GM12878 (cell line): ENCODE measurements at regions not wholly inside any gene's neighbourhood (a gene's known extent, or its start where the extent isn't known, plus 50 kb on each side); places are given as distances from the start of the nearest gene placed in this dataset.

ENCODE experiments used
- ATAC-seq: fragments of 200-7000 bp; cut with Tn5 transposase; 3 replicates; pipeline ENCODE4 v1.9.1; 2020; ENCODE audit warnings: mild to moderate bottlenecking, moderate library complexity
- BruUV-seq: library from RNA; stranded (reverse); fragments of 400-500 nt; replicated peaks from 2 replicates; lab custom pipeline; 2021; lab: Mats Ljungman, UMichigan
- CTCF ChIA-PET: fragments of 300-600 bp; sonication (Branson Sonifier 250); formaldehyde crosslinking; extraction: SDS; loops from one replicate; lab custom pipeline; 2021; ENCODE audit warnings: inconsistent platforms; lab: Yijun Ruan, JAX
- POLR2A ChIA-PET: fragments of 350-600 bp; formaldehyde crosslinking; extraction: SDS; loops from one replicate; lab custom pipeline; 2021; ENCODE audit warnings: inconsistent platforms; lab: Charles Lee
- RAD21 ChIA-PET: fragments of 300-600 bp; sonication (Branson Sonifier 250); formaldehyde crosslinking; loops from one replicate; lab custom pipeline; 2023; ENCODE audit warnings: antibody characterized with exemption; ENCODE audit not compliant: unreplicated experiment; lab: Charles Lee
- SMC1A ChIA-PET: fragments of 300-600 bp; sonication (Branson Sonifier 250); formaldehyde crosslinking; loops from one replicate; lab custom pipeline; 2023; ENCODE audit not compliant: unreplicated experiment, uncharacterized antibody; lab: Charles Lee
- DNase-seq: peaks from one replicate; pipeline ENCODE4 v3.0.0-alpha.2; 2011; ENCODE audit warnings: low read depth, low spot score
- FAIRE-seq: peaks from 3 replicates; lab custom pipeline; 2011; peaks lifted over from hg19 to GRCh38; lab: Jason Lieb, UNC
- H2AFZ ChIP-seq: 2 replicates; pipeline ENCODE4 v1.6.0; 2011; ENCODE audit warnings: low read depth, low read length, control low read depth; ENCODE audit not compliant: control insufficient read depth
- H3K27ac ChIP-seq: 2 replicates; pipeline ENCODE4 v1.5.1; 2011; ENCODE audit warnings: control low read depth; ENCODE audit not compliant: control insufficient read depth, insufficient read depth
- H3K27me3 ChIP-seq, 2 experiments: replicated peaks in 1 of 2; 2 replicates each; pipeline versions ENCODE4 v1.6.0 to v1.6.1; 2011; ENCODE audit warnings: low read length in 1 of 2; ENCODE audit not compliant: control insufficient read depth in 2 of 2, insufficient read depth in 2 of 2
- H3K36me3 ChIP-seq, 2 experiments: 2 replicates each; pipeline ENCODE4 v1.5.1; 2011; ENCODE audit warnings: low read length in 1 of 2; ENCODE audit not compliant: control insufficient read depth in 2 of 2, insufficient read depth in 2 of 2
- H3K4me1 ChIP-seq: 2 replicates; pipeline ENCODE4 v1.6.1; 2011; ENCODE audit warnings: mild to moderate bottlenecking, low read length, moderate library complexity, mixed read lengths; ENCODE audit not compliant: control insufficient read depth, insufficient read depth
- H3K4me2 ChIP-seq: 2 replicates; pipeline ENCODE4 v1.6.0; 2011; ENCODE audit warnings: control low read depth; ENCODE audit not compliant: control insufficient read depth, insufficient read depth
- H3K4me3 ChIP-seq: fragments of 200-600 bp; sonication (generic); 2 replicates; pipeline ENCODE4 v1.5.1; 2016
- H3K79me2 ChIP-seq: 2 replicates; pipeline ENCODE4 v1.6.0; 2011; ENCODE audit warnings: low read length; ENCODE audit not compliant: control insufficient read depth, insufficient read depth
- H3K9ac ChIP-seq: 2 replicates; pipeline ENCODE4 v1.8.0; 2011; ENCODE audit warnings: low read length, control low read depth, mixed read lengths; ENCODE audit not compliant: control insufficient read depth, insufficient read depth
- H3K9me3 ChIP-seq: replicated peaks from 3 replicates; pipeline ENCODE4 v1.5.1; 2011; ENCODE audit warnings: mild to moderate bottlenecking, low read length; ENCODE audit not compliant: control insufficient read depth, insufficient read depth
- H4K20me1 ChIP-seq: 2 replicates; pipeline ENCODE4 v1.6.0; 2011; ENCODE audit not compliant: control insufficient read depth, insufficient read depth
- FOS ChIP-seq: IDR thresholded peaks from 3 replicates; pipeline ENCODE4 v1.6.1; 2011; ENCODE audit warnings: borderline replicate concordance; ENCODE audit not compliant: insufficient read length; ENCODE audit errors: extremely low read depth
- GATAD2B ChIP-seq: fragments of 450-650 bp; conservative IDR thresholded peaks from 2 replicates; pipeline ENCODE4 v1.6.1; 2017; ENCODE audit warnings: low read depth, mild to moderate bottlenecking, moderate library complexity
- IKZF1 ChIP-seq: fragments of 450-650 bp; conservative IDR thresholded peaks from 2 replicates; pipeline ENCODE4 v1.6.1; 2017; ENCODE audit warnings: antibody characterized with exemption, mild to moderate bottlenecking
- NFYA ChIP-seq: IDR thresholded peaks from 2 replicates; pipeline ENCODE4 v1.6.1; 2011; ENCODE audit warnings: low read depth, mild to moderate bottlenecking, low read length, improper control_type of control experiment, borderline replicate concordance
- NR2C1 ChIP-seq: fragments of 450-650 bp; IDR thresholded peaks from 2 replicates; pipeline ENCODE4 v1.6.1; 2017; ENCODE audit warnings: antibody characterized with exemption, mild to moderate bottlenecking, moderate library complexity
- NRF1 ChIP-seq: conservative IDR thresholded peaks from 2 replicates; pipeline ENCODE4 v1.6.1; 2011; ENCODE audit warnings: mild to moderate bottlenecking, low read depth, low read length, improper control_type of control experiment
- RCOR1 ChIP-seq: conservative IDR thresholded peaks from 2 replicates; pipeline ENCODE4 v1.6.1; 2012; ENCODE audit warnings: low read depth, low read length, improper control_type of control experiment
- YY1 ChIP-seq: IDR thresholded peaks from 2 replicates; pipeline ENCODE4 v1.6.1; 2011; ENCODE audit warnings: low read depth, mild to moderate bottlenecking, low read length
- WGBS: methylation state at CpG from one replicate; pipeline ENCODE4 v1.1.6; 2016; ENCODE audit warnings: low lambda C conversion rate; ENCODE audit not compliant: insufficient replicate concordance, insufficient coverage; ENCODE audit errors: missing lambda C conversion rate; 5-methylcytosine and 5-hydroxymethylcytosine counted together
- in situ Hi-C: fragments of 300-500 bp; cut with MboI; formaldehyde crosslinking; loops from 9 replicates; pipeline ENCODE4 v1.14.3; 2018; ENCODE audit warnings: mixed read lengths
- intact Hi-C: fragments of 100-400 bp; cut with micrococcal nuclease; formaldehyde crosslinking; loops from one replicate; pipeline ENCODE4 v1.14.2; 2022; ENCODE audit not compliant: unreplicated experiment
- TF ChIP-seq, protein P1 (sequence below): fragments of 450-650 bp; IDR thresholded peaks from 2 replicates; pipeline ENCODE4 v1.6.1; 2018; ENCODE audit warnings: mild to moderate bottlenecking, low read depth, moderate library complexity; ENCODE audit not compliant: partially characterized antibody
- TF ChIP-seq, protein P2 (sequence below): IDR thresholded peaks from 2 replicates; pipeline ENCODE4 v1.6.1; 2011; ENCODE audit warnings: mild to moderate bottlenecking, low read depth, low read length, moderate library complexity; ENCODE audit not compliant: insufficient replicate concordance
- TF ChIP-seq, protein P3 (sequence below): IDR thresholded peaks from 2 replicates; pipeline ENCODE4 v1.6.1; 2012; ENCODE audit warnings: low read depth, low read length, improper control_type of control experiment
- TF ChIP-seq, protein P4 (sequence below): fragments of 450-650 bp; IDR thresholded peaks from 2 replicates; pipeline ENCODE4 v1.6.1; 2017; ENCODE audit warnings: borderline replicate concordance
- TF ChIP-seq, protein P5 (sequence below): fragments of 150-350 bp; IDR thresholded peaks from 2 replicates; pipeline ENCODE4 v1.6.1; 2014; ENCODE audit warnings: mild to moderate bottlenecking, low read depth, low read length
- TF ChIP-seq, protein P6 (sequence below): fragments of 450-650 bp; IDR thresholded peaks from 2 replicates; pipeline ENCODE4 v1.6.1; 2017; ENCODE audit warnings: mild to moderate bottlenecking, moderate library complexity

DNA sequence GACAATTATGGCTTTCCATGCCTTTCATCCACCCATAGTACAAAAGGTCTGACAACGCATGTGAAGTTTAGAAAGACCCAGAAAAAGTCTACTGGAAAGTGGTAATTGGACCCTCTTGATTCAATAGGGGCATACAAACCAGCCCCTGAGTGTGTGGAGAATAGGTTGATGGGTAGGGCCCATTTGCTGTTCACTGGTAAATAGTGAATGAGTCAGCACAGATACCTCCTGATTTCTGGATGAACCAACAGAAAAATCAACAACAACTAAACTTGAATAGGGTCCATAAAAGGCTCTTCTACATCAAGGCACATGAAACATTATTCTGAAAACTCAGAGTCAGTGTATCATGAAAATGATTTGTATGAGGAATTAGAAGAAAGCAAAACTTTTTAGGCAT lies 235.4 kb upstream of the SLC35B3 start:
- CTCF ChIA-PET, result no interaction called here
- WGBS, result 45% methylated on average over 1 of the region's 1 CpG
- no TSS peak for BruUV-seq
- Histone ChIP-seq H3K4me3 (no peak overlapping the region), H3K4me2 (no peak overlapping the region), H3K79me2 (no peaks in the 10 kb centered on the region), H3K36me3 (no peaks in the 10 kb centered on the region), H3K9ac (no peak overlapping the region), H3K27me3 (no peaks in the 10 kb centered on the region), H3K4me1 (no peaks in the 10 kb centered on the region), H2AFZ (no peak overlapping the region), H3K9me3 (no peaks in the 10 kb centered on the region), H4K20me1 (no peaks in the 10 kb centered on the region), H3K27ac (no peak overlapping the region)
- no peak for DNase-seq
- SMC1A ChIA-PET, result no interaction called here
- RAD21 ChIA-PET, result no interaction called here
- in situ Hi-C loops, result no loop called here
- ATAC-seq, result no peak
- intact Hi-C loops, result no loop called here
- FAIRE-seq, result no peak
- POLR2A ChIA-PET, result no interaction called here
- TF ChIP-seq, protein P1, sequence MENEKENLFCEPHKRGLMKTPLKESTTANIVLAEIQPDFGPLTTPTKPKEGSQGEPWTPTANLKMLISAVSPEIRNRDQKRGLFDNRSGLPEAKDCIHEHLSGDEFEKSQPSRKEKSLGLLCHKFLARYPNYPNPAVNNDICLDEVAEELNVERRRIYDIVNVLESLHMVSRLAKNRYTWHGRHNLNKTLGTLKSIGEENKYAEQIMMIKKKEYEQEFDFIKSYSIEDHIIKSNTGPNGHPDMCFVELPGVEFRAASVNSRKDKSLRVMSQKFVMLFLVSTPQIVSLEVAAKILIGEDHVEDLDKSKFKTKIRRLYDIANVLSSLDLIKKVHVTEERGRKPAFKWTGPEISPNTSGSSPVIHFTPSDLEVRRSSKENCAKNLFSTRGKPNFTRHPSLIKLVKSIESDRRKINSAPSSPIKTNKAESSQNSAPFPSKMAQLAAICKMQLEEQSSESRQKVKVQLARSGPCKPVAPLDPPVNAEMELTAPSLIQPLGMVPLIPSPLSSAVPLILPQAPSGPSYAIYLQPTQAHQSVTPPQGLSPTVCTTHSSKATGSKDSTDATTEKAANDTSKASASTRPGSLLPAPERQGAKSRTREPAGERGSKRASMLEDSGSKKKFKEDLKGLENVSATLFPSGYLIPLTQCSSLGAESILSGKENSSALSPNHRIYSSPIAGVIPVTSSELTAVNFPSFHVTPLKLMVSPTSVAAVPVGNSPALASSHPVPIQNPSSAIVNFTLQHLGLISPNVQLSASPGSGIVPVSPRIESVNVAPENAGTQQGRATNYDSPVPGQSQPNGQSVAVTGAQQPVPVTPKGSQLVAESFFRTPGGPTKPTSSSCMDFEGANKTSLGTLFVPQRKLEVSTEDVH, result no peak
- TF ChIP-seq, protein P2, sequence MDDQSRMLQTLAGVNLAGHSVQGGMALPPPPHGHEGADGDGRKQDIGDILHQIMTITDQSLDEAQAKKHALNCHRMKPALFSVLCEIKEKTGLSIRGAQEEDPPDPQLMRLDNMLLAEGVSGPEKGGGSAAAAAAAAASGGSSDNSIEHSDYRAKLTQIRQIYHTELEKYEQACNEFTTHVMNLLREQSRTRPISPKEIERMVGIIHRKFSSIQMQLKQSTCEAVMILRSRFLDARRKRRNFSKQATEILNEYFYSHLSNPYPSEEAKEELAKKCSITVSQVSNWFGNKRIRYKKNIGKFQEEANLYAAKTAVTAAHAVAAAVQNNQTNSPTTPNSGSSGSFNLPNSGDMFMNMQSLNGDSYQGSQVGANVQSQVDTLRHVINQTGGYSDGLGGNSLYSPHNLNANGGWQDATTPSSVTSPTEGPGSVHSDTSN, result no peak
- TF ChIP-seq NFYA (no peak), FOS (no peak), GATAD2B (no peak), YY1 (no peak), IKZF1 (no peak), NRF1 (no peak), NR2C1 (no peak), RCOR1 (no peak)
- TF ChIP-seq, protein P3, sequence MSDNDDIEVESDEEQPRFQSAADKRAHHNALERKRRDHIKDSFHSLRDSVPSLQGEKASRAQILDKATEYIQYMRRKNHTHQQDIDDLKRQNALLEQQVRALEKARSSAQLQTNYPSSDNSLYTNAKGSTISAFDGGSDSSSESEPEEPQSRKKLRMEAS, result no peak
- TF ChIP-seq, protein P4, sequence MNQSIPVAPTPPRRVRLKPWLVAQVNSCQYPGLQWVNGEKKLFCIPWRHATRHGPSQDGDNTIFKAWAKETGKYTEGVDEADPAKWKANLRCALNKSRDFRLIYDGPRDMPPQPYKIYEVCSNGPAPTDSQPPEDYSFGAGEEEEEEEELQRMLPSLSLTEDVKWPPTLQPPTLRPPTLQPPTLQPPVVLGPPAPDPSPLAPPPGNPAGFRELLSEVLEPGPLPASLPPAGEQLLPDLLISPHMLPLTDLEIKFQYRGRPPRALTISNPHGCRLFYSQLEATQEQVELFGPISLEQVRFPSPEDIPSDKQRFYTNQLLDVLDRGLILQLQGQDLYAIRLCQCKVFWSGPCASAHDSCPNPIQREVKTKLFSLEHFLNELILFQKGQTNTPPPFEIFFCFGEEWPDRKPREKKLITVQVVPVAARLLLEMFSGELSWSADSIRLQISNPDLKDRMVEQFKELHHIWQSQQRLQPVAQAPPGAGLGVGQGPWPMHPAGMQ, result no peak
- TF ChIP-seq, protein P5, sequence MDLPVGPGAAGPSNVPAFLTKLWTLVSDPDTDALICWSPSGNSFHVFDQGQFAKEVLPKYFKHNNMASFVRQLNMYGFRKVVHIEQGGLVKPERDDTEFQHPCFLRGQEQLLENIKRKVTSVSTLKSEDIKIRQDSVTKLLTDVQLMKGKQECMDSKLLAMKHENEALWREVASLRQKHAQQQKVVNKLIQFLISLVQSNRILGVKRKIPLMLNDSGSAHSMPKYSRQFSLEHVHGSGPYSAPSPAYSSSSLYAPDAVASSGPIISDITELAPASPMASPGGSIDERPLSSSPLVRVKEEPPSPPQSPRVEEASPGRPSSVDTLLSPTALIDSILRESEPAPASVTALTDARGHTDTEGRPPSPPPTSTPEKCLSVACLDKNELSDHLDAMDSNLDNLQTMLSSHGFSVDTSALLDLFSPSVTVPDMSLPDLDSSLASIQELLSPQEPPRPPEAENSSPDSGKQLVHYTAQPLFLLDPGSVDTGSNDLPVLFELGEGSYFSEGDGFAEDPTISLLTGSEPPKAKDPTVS, result no peak
- TF ChIP-seq, protein P6, sequence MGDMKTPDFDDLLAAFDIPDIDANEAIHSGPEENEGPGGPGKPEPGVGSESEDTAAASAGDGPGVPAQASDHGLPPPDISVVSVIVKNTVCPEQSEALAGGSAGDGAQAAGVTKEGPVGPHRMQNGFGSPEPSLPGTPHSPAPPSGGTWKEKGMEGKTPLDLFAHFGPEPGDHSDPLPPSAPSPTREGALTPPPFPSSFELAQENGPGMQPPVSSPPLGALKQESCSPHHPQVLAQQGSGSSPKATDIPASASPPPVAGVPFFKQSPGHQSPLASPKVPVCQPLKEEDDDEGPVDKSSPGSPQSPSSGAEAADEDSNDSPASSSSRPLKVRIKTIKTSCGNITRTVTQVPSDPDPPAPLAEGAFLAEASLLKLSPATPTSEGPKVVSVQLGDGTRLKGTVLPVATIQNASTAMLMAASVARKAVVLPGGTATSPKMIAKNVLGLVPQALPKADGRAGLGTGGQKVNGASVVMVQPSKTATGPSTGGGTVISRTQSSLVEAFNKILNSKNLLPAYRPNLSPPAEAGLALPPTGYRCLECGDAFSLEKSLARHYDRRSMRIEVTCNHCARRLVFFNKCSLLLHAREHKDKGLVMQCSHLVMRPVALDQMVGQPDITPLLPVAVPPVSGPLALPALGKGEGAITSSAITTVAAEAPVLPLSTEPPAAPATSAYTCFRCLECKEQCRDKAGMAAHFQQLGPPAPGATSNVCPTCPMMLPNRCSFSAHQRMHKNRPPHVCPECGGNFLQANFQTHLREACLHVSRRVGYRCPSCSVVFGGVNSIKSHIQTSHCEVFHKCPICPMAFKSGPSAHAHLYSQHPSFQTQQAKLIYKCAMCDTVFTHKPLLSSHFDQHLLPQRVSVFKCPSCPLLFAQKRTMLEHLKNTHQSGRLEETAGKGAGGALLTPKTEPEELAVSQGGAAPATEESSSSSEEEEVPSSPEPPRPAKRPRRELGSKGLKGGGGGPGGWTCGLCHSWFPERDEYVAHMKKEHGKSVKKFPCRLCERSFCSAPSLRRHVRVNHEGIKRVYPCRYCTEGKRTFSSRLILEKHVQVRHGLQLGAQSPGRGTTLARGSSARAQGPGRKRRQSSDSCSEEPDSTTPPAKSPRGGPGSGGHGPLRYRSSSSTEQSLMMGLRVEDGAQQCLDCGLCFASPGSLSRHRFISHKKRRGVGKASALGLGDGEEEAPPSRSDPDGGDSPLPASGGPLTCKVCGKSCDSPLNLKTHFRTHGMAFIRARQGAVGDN, result no peak
